OCI-LY3 (cell line): ENCODE measurements at regions not wholly inside any gene's neighbourhood (a gene's known extent, or its start where the extent isn't known, plus 50 kb on each side); places are given as distances from the start of the nearest gene placed in this dataset.

ENCODE experiments used
- H2AFZ ChIP-seq: fragments of 200-600, 300-600 bp; shearing (Covaris generic); 2 replicates; pipeline ENCODE4 v1.6.0; 2014; ENCODE audit warnings: antibody characterized with exemption, low read depth, low read length
- H3K27ac ChIP-seq: fragments of 200-600, 300-600 bp; sonication (generic); 2 replicates; pipeline ENCODE4 v1.5.1; 2014; ENCODE audit warnings: mild to moderate bottlenecking, low read length, moderate library complexity, mixed read lengths
- H3K27me3 ChIP-seq: fragments of 200-600, 300-600 bp; sonication (generic); 2 replicates; pipeline ENCODE4 v1.6.1; 2014; ENCODE audit warnings: low read depth, low read length, mixed read lengths
- H3K36me3 ChIP-seq: fragments of 200-600, 300-600 bp; sonication (generic); replicated peaks from 2 replicates; pipeline ENCODE3; 2014; ENCODE audit warnings: low read depth, low read length, mixed read lengths
- H3K4me1 ChIP-seq: fragments of 300-600, 200-600 bp; sonication (generic); 2 replicates; pipeline ENCODE4 v1.6.1; 2014; ENCODE audit warnings: low read length, mixed read lengths
- H3K4me2 ChIP-seq: fragments of 200-600, 300-600 bp; sonication (generic); 2 replicates; pipeline ENCODE4 v1.6.1; 2014; ENCODE audit warnings: low read length, mixed read lengths
- H3K4me3 ChIP-seq: fragments of 300-600, 200-600 bp; sonication (generic); 2 replicates; pipeline ENCODE4 v1.5.1; 2014; ENCODE audit warnings: antibody characterized with exemption, mild to moderate bottlenecking, low read length, moderate library complexity
- H3K79me2 ChIP-seq: fragments of 300-600, 200-600 bp; shearing (Covaris generic); 2 replicates; pipeline ENCODE4 v1.6.1; 2014; ENCODE audit warnings: mild to moderate bottlenecking, low read length, mixed read lengths
- H3K9ac ChIP-seq: fragments of 300-600, 200-600 bp; shearing (Covaris generic); 2 replicates; pipeline ENCODE4 v1.6.0; 2014; ENCODE audit warnings: mild to moderate bottlenecking, low read length, moderate library complexity
- H3K9me3 ChIP-seq: fragments of 200-600, 300-600 bp; shearing (Covaris generic); 2 replicates; pipeline ENCODE4 v1.6.1; 2014; ENCODE audit warnings: low read length, mixed read lengths; ENCODE audit not compliant: insufficient read depth
- H4K20me1 ChIP-seq: fragments of 200-600, 300-600 bp; sonication (generic); 2 replicates; pipeline ENCODE4 v1.6.1; 2016; ENCODE audit warnings: low read length, mixed read lengths; ENCODE audit not compliant: insufficient read depth
- CTCF ChIP-seq: fragments of 200-600, 300-600 bp; sonication (generic); IDR thresholded peaks from 2 replicates; pipeline ENCODE4 v1.5.1; 2014; ENCODE audit warnings: antibody characterized with exemption, low read length, low read depth
- EZH2phosphoT487 ChIP-seq: fragments of 200-600 bp; shearing (Covaris generic); IDR thresholded peaks from 2 replicates; pipeline ENCODE4 v1.6.1; 2018; ENCODE audit warnings: antibody characterized with exemption, mixed run types, low read depth

- Histone ChIP-seq H3K4me3 (no peak overlapping the region), H3K27ac (no peak overlapping the region), H3K9ac (no peak overlapping the region), H3K27me3 (no peaks in the 10 kb centered on the region), H3K36me3 (no peaks in the 10 kb centered on the region), H3K79me2 (no peaks in the 10 kb centered on the region), H3K9me3 (no peaks in the 10 kb centered on the region), H3K4me2 (no peak overlapping the region), H3K4me1 (no peaks in the 10 kb centered on the region), H4K20me1 (no peaks in the 10 kb centered on the region), H2AFZ (no peak overlapping the region)
- no peak for TF ChIP-seq CTCF
- TF ChIP-seq EZH2phosphoT487 = no peak
Measured at GRCh38 chr4:14323191-14323590, 679.1 kb upstream of the CPEB2 start.

GRCh38 chr4:14329228-14329627 lies 673.1 kb upstream of the CPEB2 start:
- Histone ChIP-seq H2AFZ (no peak overlapping the region), H3K4me2 (no peak overlapping the region), H3K36me3 (no peaks in the 10 kb centered on the region), H4K20me1 (no peaks in the 10 kb centered on the region), H3K4me3 (no peak overlapping the region), H3K79me2 (no peaks in the 10 kb centered on the region), H3K9ac (no peak overlapping the region), H3K9me3 (no peaks in the 10 kb centered on the region), H3K4me1 (no peaks in the 10 kb centered on the region), H3K27me3 (no peaks in the 10 kb centered on the region), H3K27ac (no peak overlapping the region)
- no peak for TF ChIP-seq CTCF
- no peak for TF ChIP-seq EZH2phosphoT487

- no peak overlapping the region for H3K27ac ChIP-seq
- H3K79me2 ChIP-seq = no peaks in the 10 kb centered on the region
- no peaks in the 10 kb centered on the region for H3K9me3 ChIP-seq
- H3K9ac ChIP-seq = no peak overlapping the region
- H3K36me3 ChIP-seq = no peaks in the 10 kb centered on the region
- H3K4me2 ChIP-seq = no peak overlapping the region
- H3K4me3 ChIP-seq = no peak overlapping the region
- TF ChIP-seq EZH2phosphoT487 (no peak), CTCF (no peak)
- H3K4me1 ChIP-seq = peaks cover 10% of the 10 kb centered on the region
- no peaks in the 10 kb centered on the region for H3K27me3 ChIP-seq
- H2AFZ ChIP-seq = no peak overlapping the region
- H4K20me1 ChIP-seq = no peaks in the 10 kb centered on the region
Measured at GRCh38 chr4:14333616-14334015, 668.7 kb upstream of the CPEB2 start.

- H3K79me2 ChIP-seq = no peaks in the 10 kb centered on the region
- no peak overlapping the region for H3K9ac ChIP-seq
- no peaks in the 10 kb centered on the region for H3K27me3 ChIP-seq
- peaks cover 10% of the 10 kb centered on the region for H3K4me1 ChIP-seq
- no peaks in the 10 kb centered on the region for H4K20me1 ChIP-seq
- TF ChIP-seq EZH2phosphoT487 (no peak), CTCF (no peak)
- no peaks in the 10 kb centered on the region for H3K36me3 ChIP-seq
- H3K4me3 ChIP-seq = no peak overlapping the region
- no peak overlapping the region for H2AFZ ChIP-seq
- H3K27ac ChIP-seq = no peak overlapping the region
- no peaks in the 10 kb centered on the region for H3K9me3 ChIP-seq
- H3K4me2 ChIP-seq = no peak overlapping the region
Measured at GRCh38 chr4:14334166-14334565, 668.1 kb upstream of the CPEB2 start.
